B cell (primary cell): ENCODE measurements at regions not wholly inside any gene's neighbourhood (a gene's known extent, or its start where the extent isn't known, plus 50 kb on each side); places are given as distances from the start of the nearest gene placed in this dataset.

Experiments used
- EZH2 ChIP-seq: IDR thresholded peaks from 2 replicates; pipeline ENCODE4 v1.6.1; 2012; ENCODE audit warnings: borderline replicate concordance, low read depth, mild to moderate bottlenecking, moderate library complexity, low read length; ENCODE audit not compliant: insufficient read depth, poor library complexity, severe bottlenecking
- TF ChIP-seq, protein P1 (sequence below): fragments of 200-600 bp; IDR thresholded peaks from one replicate; pipeline ENCODE4 v1.8.0; 2022; ENCODE audit warnings: antibody characterized with exemption, mild to moderate bottlenecking

DNA sequence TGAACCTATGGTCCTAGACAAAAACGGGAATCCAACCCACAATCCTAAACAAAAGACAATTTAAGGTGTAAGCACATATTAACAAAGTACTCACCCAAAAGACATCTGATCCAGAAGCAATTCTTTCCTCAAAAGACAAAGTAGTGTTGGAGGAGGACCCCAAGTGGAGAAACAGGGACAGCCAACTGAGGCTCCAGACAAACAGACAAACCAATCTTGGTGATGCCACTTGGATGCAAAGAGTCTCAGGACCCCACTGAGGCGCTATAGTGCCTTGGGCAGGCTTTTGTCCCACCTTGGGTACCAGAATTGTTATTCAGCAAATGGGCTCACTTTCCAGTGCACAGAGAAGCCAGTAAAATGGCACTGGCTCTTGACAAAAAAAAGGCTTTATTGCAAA, 613.8 kb downstream of the DIPK2A start:
- TF ChIP-seq EZH2 = no peak
- TF ChIP-seq, protein P1, sequence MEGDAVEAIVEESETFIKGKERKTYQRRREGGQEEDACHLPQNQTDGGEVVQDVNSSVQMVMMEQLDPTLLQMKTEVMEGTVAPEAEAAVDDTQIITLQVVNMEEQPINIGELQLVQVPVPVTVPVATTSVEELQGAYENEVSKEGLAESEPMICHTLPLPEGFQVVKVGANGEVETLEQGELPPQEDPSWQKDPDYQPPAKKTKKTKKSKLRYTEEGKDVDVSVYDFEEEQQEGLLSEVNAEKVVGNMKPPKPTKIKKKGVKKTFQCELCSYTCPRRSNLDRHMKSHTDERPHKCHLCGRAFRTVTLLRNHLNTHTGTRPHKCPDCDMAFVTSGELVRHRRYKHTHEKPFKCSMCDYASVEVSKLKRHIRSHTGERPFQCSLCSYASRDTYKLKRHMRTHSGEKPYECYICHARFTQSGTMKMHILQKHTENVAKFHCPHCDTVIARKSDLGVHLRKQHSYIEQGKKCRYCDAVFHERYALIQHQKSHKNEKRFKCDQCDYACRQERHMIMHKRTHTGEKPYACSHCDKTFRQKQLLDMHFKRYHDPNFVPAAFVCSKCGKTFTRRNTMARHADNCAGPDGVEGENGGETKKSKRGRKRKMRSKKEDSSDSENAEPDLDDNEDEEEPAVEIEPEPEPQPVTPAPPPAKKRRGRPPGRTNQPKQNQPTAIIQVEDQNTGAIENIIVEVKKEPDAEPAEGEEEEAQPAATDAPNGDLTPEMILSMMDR = no peak
